ENCODE measurements at regions not wholly inside any gene's neighbourhood (a gene's known extent, or its start where the extent isn't known, plus 50 kb on each side); places are given as distances from the start of the nearest gene placed in this dataset.

- no peak for TF ChIP-seq CTCF (IDR thresholded peaks at IDR 0.05; ENCODE audit: poor library complexity)
- TF ChIP-seq EZH2 (IDR thresholded peaks at IDR 0.05; ENCODE audit: borderline replicate concordance), result no peak
- TF ChIP-seq EZH2phosphoT487 (IDR thresholded peaks at IDR 0.05; ENCODE audit: low read depth, severe bottlenecking, unreplicated experiment), result no peak
These were observed 827.5 kb downstream of the TAF11L14 start for GRCh38 chr5:18461766-18462165.
